CD14-positive monocyte (primary cell): ENCODE measurements at regions not wholly inside any gene's neighbourhood (a gene's known extent, or its start where the extent isn't known, plus 50 kb on each side); places are given as distances from the start of the nearest gene placed in this dataset.
"Not testable (repeated sequence)": the region's sequence is repeated elsewhere in the genome, so short reads cannot be mapped to it uniquely, and the experiment has no call there.

Source experiments
- DNase-seq, 3 donors: peaks; one replicate each; pipeline ENCODE4 v3.0.0-alpha.2; 2011 to 2022
- H2AFZ ChIP-seq: 2 replicates; pipeline ENCODE4 v1.6.0; 2012; ENCODE audit warnings: mild to moderate bottlenecking, low read depth, low read length, inconsistent platforms; ENCODE audit not compliant: insufficient read depth, poor library complexity, severe bottlenecking
- H3K27ac ChIP-seq, 2 donors: 1 replicate in 1 of 2; 2 replicates in 1 of 2; pipeline ENCODE4 v1.5.1; 2012 to 2013; ENCODE audit warnings: low read length in 2 of 2, control low read depth in 1 of 2, inconsistent platforms in 1 of 2, low read depth in 1 of 2, mild to moderate bottlenecking in 1 of 2
- H3K27me3 ChIP-seq, 2 donors: one replicate each; pipeline versions ENCODE4 v1.6.0 to v1.6.1; 2011 to 2013; ENCODE audit warnings: low read length in 2 of 2; ENCODE audit not compliant: control insufficient read depth in 2 of 2, insufficient read depth in 2 of 2
- H3K36me3 ChIP-seq, 2 donors: replicated peaks in 1 of 2; 1 replicate in 1 of 2; 2 replicates in 1 of 2; pipeline versions ENCODE4 v1.5.1 to v1.6.1; 2012 to 2013; ENCODE audit warnings: low read length in 2 of 2, control low read depth in 1 of 2, inconsistent platforms in 1 of 2, mild to moderate bottlenecking in 1 of 2; ENCODE audit not compliant: insufficient read depth in 2 of 2, control insufficient read depth in 1 of 2
- H3K4me1 ChIP-seq, 2 donors: 1 replicate in 1 of 2; 2 replicates in 1 of 2; pipeline versions ENCODE4 v1.5.1 to v1.6.1; 2012 to 2013; ENCODE audit warnings: low read length in 2 of 2, control low read depth in 1 of 2, inconsistent platforms in 1 of 2, mild to moderate bottlenecking in 1 of 2, moderate library complexity in 1 of 2; ENCODE audit not compliant: insufficient read depth in 2 of 2, control insufficient read depth in 1 of 2
- H3K4me2 ChIP-seq: replicated peaks from 2 replicates; pipeline ENCODE3; 2012; ENCODE audit warnings: low read length, moderate library complexity, mild to moderate bottlenecking; ENCODE audit not compliant: poor library complexity, severe bottlenecking; ENCODE audit errors: extremely low read depth
- H3K4me3 ChIP-seq, 3 experiments: fragments of 200-600 bp in 1 of 3; sonication (generic) in 1 of 3; replicated peaks in 1 of 3; 1 replicate in 2 of 3; 2 replicates in 1 of 3; pipeline ENCODE4 v1.5.1; 2011 to 2013; ENCODE audit warnings: low read length in 3 of 3, mild to moderate bottlenecking in 3 of 3, control low read depth in 2 of 3, low read depth in 2 of 3, inconsistent platforms in 1 of 3, moderate library complexity in 1 of 3
- H3K79me2 ChIP-seq: 2 replicates; pipeline ENCODE4 v1.6.0; 2012; ENCODE audit warnings: mild to moderate bottlenecking, control low read depth, inconsistent platforms, low read length, moderate library complexity; ENCODE audit not compliant: insufficient read depth
- H3K9ac ChIP-seq: 2 replicates; pipeline ENCODE4 v1.6.0; 2017; ENCODE audit warnings: low read length, mild to moderate bottlenecking; ENCODE audit not compliant: insufficient read depth, poor library complexity, severe bottlenecking
- H3K9me3 ChIP-seq, 2 donors: replicated peaks in 1 of 2; 1 replicate in 1 of 2; 2 replicates in 1 of 2; pipeline versions ENCODE4 v1.5.1 to v1.6.1; 2012 to 2013; ENCODE audit warnings: low read length in 2 of 2, control low read depth in 1 of 2; ENCODE audit not compliant: control insufficient read depth in 1 of 2, insufficient read depth in 1 of 2
- H4K20me1 ChIP-seq: 2 replicates; pipeline ENCODE4 v1.6.0; 2012; ENCODE audit warnings: mild to moderate bottlenecking, low read length, control low read depth, moderate library complexity; ENCODE audit not compliant: insufficient read depth
- H3K27ac Mint-ChIP-seq, 7 donors: one replicate each; pipeline ENCODE4 v1.8.0; 2020; ENCODE audit warnings: mild to moderate bottlenecking in 7 of 7, mixed read lengths in 7 of 7, moderate library complexity in 6 of 7, inconsistent platforms in 2 of 7
- H3K27me3 Mint-ChIP-seq, 3 donors: one replicate each; pipeline ENCODE4 v1.8.0; 2021 to 2022; ENCODE audit warnings: low read depth in 3 of 3, mild to moderate bottlenecking in 3 of 3, mixed read lengths in 3 of 3, moderate library complexity in 3 of 3, inconsistent platforms in 1 of 3
- H3K36me3 Mint-ChIP-seq, 2 donors: one replicate each; pipeline ENCODE4 v1.8.0; 2020; ENCODE audit warnings: mixed read lengths in 2 of 2, inconsistent platforms in 1 of 2, mild to moderate bottlenecking in 1 of 2
- H3K4me1 Mint-ChIP-seq: one replicate; pipeline ENCODE4 v1.8.0; 2020; ENCODE audit warnings: mild to moderate bottlenecking, mixed read lengths
- H3K4me3 Mint-ChIP-seq, 2 donors: one replicate each; pipeline ENCODE4 v1.8.0; 2020; ENCODE audit warnings: mild to moderate bottlenecking in 2 of 2, mixed read lengths in 2 of 2, moderate library complexity in 1 of 2
- H3K9me3 Mint-ChIP-seq, 7 donors: one replicate each; pipeline ENCODE4 v1.8.0; 2020 to 2022; ENCODE audit warnings: mixed read lengths in 7 of 7, mild to moderate bottlenecking in 6 of 7, moderate library complexity in 6 of 7, inconsistent platforms in 2 of 7
- WGBS: methylation state at CpG from one replicate; pipeline ENCODE4 v1.1.5; 2013; ENCODE audit warnings: missing lambda C conversion rate; ENCODE audit not compliant: insufficient coverage; 5-methylcytosine and 5-hydroxymethylcytosine counted together
- intact Hi-C, 2 donors: fragments of 100-400 bp; cut with micrococcal nuclease; formaldehyde crosslinking; loops; one replicate each; pipeline versions ENCODE4 v1.15.0 to v1.15.1; 2023
- TF ChIP-seq, protein P1 (sequence below): fragments of 200-600 bp; IDR thresholded peaks from one replicate; pipeline ENCODE4 v1.8.0; 2022; ENCODE audit warnings: antibody characterized with exemption, mild to moderate bottlenecking

GRCh38 chr4:60913002-60913401, 287.1 kb upstream of the ADGRL3 start:
- intact Hi-C loops = no loop called here
- H3K79me2 ChIP-seq = no peaks in the 10 kb centered on the region
- H3K4me1 Mint-ChIP-seq = no peaks in the 10 kb centered on the region
- H4K20me1 ChIP-seq = no peaks in the 10 kb centered on the region
- no peaks in the 10 kb centered on the region for H3K36me3 Mint-ChIP-seq
- H3K27me3 ChIP-seq = no peaks in the 10 kb centered on the region
- TF ChIP-seq, protein P1, sequence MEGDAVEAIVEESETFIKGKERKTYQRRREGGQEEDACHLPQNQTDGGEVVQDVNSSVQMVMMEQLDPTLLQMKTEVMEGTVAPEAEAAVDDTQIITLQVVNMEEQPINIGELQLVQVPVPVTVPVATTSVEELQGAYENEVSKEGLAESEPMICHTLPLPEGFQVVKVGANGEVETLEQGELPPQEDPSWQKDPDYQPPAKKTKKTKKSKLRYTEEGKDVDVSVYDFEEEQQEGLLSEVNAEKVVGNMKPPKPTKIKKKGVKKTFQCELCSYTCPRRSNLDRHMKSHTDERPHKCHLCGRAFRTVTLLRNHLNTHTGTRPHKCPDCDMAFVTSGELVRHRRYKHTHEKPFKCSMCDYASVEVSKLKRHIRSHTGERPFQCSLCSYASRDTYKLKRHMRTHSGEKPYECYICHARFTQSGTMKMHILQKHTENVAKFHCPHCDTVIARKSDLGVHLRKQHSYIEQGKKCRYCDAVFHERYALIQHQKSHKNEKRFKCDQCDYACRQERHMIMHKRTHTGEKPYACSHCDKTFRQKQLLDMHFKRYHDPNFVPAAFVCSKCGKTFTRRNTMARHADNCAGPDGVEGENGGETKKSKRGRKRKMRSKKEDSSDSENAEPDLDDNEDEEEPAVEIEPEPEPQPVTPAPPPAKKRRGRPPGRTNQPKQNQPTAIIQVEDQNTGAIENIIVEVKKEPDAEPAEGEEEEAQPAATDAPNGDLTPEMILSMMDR = no peak
- H2AFZ ChIP-seq = no peak overlapping the region
- no peak overlapping the region for H3K27ac ChIP-seq
- peaks cover 0 to 1% (median 0%) of the 10 kb centered on the region in 3 donors for H3K27me3 Mint-ChIP-seq
- peaks cover 0 to 5% (median 3%) of the 10 kb centered on the region in 7 donors for H3K9me3 Mint-ChIP-seq
- no peaks in the 10 kb centered on the region for H3K4me1 ChIP-seq
- H3K4me3 ChIP-seq = no peak overlapping the region
- H3K9ac ChIP-seq = no peak overlapping the region
- no peak overlapping the region for H3K27ac Mint-ChIP-seq
- H3K36me3 ChIP-seq = no peaks in the 10 kb centered on the region
- no peak overlapping the region for H3K4me3 Mint-ChIP-seq
- no CpG with 5 or more reads among the region's 3 CpGs for WGBS
- H3K4me2 ChIP-seq = no peak overlapping the region
- H3K9me3 ChIP-seq = no peaks in the 10 kb centered on the region
- no peak for DNase-seq

GRCh38 chr4:60913671-60914070, 286.5 kb upstream of the ADGRL3 start:
- Mint-ChIP-seq H3K4me1 (no peaks in the 10 kb centered on the region), H3K9me3 (peaks cover 0 to 5% (median 3%) of the 10 kb centered on the region in 7 donors), H3K4me3 (no peak overlapping the region), H3K27me3 (peaks cover 0 to 1% (median 0%) of the 10 kb centered on the region in 3 donors), H3K27ac (no peak overlapping the region), H3K36me3 (no peaks in the 10 kb centered on the region)
- no peaks in the 10 kb centered on the region for H3K27me3 ChIP-seq
- no peaks in the 10 kb centered on the region for H3K4me1 ChIP-seq
- no CpG with 5 or more reads among the region's 2 CpGs for WGBS
- H2AFZ ChIP-seq = no peak overlapping the region
- H3K4me2 ChIP-seq = no peak overlapping the region
- intact Hi-C loops = no loop called here
- no peak overlapping the region for H3K9ac ChIP-seq
- no peak overlapping the region for H3K27ac ChIP-seq
- no peak for DNase-seq
- no peak overlapping the region for H3K4me3 ChIP-seq
- H3K79me2 ChIP-seq = no peaks in the 10 kb centered on the region
- TF ChIP-seq, protein P1 = no peak
- H3K36me3 ChIP-seq = no peaks in the 10 kb centered on the region
- no peaks in the 10 kb centered on the region for H3K9me3 ChIP-seq
- H4K20me1 ChIP-seq = no peaks in the 10 kb centered on the region

GRCh38 chr4:60921735-60922134, 278.4 kb upstream of the ADGRL3 start:
- H3K9ac ChIP-seq, H3K9me3 Mint-ChIP-seq, H4K20me1 ChIP-seq, H3K4me3 Mint-ChIP-seq, DNase-seq, H3K79me2 ChIP-seq, H3K36me3 Mint-ChIP-seq, intact Hi-C loops, H3K4me3 ChIP-seq, H3K4me2 ChIP-seq, H3K9me3 ChIP-seq, H3K36me3 ChIP-seq, H3K27ac Mint-ChIP-seq, H2AFZ ChIP-seq, H3K27me3 Mint-ChIP-seq, H3K27ac ChIP-seq, H3K4me1 Mint-ChIP-seq, H3K27me3 ChIP-seq, H3K4me1 ChIP-seq: not testable (repeated sequence)
- 100% methylated on average over 1 of the region's 4 CpGs for WGBS
